ENCODE measurements at regions not wholly inside any gene's neighbourhood (a gene's known extent, or its start where the extent isn't known, plus 50 kb on each side); places are given as distances from the start of the nearest gene placed in this dataset.

DNA sequence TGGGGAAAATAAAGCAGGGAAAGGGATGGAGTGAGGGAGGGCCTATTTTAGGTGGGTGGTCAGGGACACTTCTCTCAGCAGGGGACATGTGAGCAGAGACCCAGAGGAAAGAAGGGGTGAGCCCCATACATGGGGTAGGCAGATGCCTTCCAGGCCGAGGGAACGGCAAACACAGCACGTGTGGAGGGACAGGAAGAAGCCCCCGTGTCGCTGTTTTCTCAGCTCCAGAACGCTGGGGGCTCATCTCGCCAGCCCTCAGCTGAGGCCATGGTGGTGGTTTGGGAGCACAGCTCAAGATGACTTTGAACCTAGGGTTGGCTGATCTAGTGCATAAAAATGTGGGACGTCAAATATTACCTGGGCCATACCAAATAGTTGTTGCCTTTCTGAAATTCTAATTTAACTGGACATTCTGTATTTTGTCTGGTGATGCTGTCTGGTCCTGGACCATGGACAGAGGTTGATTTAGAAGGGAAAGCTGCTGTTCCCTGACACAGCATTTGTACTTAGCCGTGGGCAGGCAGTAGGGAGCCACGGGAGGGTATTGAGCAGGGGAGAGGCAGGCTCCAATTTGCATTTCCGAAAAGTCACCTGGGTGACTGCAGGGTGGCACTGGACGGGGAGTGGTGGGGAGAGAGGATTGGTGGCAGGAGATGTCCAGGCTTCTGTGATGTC lies 53.1 kb upstream of the RUNX3 start:
- DNase-seq = no peak

DNA sequence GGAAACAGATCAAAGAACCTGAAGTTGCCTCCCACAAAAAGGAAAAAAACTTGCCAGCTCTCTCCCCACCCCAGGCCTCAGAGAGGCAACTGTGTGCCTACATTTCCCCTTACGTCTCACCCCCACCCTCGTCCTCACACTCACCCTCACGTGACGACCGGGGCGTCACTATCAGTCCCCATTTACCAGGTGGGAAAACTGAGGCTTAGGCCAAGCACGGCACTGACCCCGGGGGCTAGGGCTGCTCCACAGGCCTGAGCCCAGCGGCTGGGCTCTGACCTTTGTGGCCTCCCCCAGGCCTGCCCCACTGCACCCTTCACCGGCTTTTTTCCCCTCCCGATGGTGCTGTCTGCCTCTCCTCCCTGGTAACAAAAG lies 51.5 kb upstream of the RUNX3 start:
- DNase-seq = no peak

DNA sequence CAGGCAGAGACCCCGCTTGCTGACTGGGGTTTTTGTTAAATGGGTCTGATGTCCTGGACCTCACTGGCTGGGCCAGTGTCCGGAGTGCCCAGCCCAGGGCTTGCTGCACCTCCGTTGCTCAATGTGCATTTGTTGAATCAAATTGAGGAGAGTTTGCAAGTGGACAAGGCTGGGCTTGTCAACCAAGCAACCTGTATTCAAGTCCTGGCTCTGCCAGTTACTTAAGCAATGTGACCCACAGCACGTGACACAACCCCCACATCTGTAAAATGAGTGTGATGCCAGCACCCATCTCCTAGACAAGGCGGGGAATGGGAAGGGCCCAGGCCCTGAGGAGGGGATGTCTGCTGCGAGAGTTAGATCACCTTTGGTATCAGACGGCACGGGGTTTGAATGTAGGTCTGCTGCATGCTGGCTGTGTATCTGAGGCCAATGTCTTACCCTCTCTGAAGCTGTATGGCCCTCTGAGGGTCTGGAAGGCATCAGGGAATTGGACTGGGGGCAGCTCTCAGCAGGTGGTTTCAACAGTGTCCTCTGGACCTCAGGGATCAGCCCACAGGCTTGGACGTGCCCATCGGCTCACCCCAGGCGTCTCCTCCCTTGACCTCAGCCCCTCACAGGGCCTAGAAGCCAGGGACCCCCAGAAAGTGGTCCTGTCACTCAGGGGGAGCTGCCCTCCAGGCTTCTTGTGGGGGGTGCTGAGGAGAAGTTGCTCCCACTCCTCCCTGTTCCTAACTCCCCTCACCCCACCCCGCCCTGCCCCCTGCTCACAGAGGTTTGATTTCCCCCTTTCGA lies 51.0 kb upstream of the RUNX3 start:
- no peak for DNase-seq

Measured in activated naive CD4-positive, alpha-beta T cell treated with anti-CD3 and anti-CD28 coated beads, Interleukin-2, amount 50 U/mL, for 16 hours (primary cell).